ENCODE measurements at regions not wholly inside any gene's neighbourhood (a gene's known extent, or its start where the extent isn't known, plus 50 kb on each side); places are given as distances from the start of the nearest gene placed in this dataset.

DNA sequence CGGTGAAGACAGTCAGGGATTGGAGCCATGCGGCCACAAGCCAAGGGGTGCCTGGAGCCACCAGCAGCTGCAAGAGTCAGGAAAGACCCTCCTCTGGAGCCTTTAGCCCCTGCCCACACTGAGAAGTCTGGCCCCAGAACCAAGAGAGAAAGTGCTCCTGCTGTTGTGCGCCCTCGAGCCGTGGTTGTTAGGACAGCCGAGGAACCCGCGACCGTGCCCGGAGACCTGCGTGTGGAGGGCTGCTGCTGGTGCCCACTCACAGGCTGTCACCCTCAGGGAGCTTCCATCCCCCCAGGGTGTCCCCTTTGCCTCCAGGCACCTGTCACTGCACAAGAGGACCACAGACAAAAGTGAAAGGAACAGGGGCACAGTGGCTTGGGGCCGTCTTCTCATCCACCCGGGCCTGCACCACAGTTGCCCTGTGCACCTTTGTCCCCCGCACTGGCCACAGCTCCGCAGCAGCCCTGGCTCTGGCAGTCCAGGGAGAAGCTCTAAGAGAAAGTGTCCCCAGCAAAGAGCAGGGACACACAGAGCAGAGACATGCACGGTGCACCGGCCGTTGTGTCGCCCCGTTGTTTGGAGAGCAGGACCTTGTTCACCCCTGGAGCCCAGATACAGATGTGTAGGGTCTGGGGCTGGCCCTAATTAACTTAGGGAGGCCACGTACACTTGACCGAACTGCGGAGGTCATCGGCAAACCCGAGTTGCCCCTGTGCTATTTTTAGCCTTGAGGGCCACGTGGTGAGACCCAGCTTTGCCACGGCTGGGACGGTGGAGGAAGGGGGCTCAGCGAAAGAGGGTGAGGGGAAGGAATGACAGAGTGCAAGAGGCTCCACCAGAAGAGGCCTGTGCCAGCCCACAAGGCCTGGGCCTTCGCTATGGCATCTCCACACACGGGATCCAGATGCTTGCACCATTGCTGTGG, 329.2 kb downstream of the C16orf95 start:
- DNase-seq, result no peak

DNA sequence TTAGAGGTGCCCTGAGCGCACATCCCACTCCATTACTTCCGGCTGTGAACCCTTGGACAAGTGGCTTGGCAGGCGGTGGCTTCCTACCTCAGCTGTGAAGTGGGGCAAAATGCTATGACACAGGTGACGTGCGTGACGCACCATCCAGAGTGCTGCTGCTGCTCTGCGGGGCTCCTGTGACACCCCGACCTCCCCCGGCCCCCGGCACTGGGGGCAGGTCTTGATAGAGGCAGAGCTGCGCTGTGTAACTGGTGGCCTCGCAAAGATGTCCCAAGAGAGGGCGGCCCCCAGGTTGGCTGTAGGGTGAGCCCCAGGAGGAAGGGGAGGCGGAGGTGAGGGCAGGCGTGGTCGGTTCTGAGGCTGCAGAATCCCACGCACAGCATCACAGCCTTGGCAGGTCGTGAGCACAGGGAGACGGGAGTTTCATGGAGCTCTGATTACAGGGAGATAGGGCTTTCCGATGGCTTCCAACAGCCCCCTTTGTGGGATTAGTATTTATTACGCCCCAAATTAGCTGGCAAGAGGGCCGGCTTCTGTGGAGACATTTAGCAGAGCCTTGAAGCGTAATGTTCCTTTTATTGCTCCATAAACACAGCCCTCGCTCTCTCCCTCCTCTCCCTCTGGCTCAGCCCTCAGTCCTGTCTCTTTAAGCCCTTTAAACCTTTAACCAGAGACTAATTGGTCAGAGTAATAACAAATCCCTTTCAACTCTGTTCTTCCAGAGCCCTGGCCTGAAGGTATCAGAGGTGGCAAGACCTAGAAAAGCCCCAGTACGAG, 328.1 kb downstream of the C16orf95 start:
- no peak for DNase-seq

DNA sequence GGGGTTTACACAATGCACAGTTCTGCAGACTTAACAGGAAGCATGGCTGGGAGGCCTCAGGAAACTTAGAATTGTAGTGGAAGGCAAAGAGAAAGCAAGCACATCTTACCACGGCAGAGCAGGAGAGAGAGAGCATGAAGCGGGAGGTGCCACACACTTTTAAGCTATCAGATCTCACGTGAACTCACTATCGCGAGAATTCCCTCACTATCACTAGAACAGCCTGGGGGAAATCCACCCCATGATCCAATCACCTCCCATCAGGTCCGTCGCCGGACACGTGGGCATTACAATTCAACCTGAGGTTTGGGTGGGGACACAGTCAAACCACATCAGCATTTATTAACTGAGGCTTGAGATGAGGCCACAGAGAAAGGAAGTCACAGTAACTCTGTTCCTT, 326.7 kb downstream of the C16orf95 start:
- DNase-seq, result no peak

DNA sequence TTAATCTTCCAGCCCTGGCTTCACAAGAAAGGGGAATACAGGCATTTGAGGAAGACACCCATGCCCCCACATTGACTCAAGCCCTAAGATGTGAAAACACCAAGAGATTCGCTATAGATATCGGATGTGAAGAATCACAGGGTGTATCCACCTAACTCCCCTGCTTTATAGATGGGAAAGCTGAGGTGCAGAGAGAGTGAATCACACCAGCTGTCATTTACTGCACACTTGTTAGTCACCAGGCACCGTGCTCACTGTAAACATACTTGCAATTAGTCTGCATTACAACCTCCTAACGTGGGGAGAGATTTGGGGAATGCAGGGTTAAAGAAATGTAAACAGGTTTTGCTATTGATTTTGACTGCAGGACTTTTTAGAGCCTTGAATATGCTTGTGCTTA, 325.5 kb downstream of the C16orf95 start:
- no peak for DNase-seq

DNA sequence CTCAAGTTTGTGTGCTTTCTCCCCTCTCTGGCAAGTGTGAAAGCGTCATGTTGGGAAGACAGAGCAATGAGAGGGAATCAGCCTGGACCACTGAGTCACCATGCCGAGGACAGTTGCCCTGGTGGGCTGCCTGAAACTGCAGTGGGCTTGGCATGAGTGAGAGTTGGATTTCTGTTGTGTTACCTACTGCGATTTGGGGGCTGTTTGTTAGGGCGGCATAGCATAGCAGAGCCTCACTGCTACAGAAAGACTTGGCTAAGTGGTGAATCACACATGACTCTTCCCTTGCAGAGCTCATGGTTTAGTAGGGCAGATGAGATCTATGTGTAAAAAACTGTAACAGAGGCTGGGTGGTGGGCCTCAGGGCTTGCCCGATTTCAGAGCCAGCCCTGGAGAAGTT, 324.6 kb downstream of the C16orf95 start:
- no peak for DNase-seq

DNA sequence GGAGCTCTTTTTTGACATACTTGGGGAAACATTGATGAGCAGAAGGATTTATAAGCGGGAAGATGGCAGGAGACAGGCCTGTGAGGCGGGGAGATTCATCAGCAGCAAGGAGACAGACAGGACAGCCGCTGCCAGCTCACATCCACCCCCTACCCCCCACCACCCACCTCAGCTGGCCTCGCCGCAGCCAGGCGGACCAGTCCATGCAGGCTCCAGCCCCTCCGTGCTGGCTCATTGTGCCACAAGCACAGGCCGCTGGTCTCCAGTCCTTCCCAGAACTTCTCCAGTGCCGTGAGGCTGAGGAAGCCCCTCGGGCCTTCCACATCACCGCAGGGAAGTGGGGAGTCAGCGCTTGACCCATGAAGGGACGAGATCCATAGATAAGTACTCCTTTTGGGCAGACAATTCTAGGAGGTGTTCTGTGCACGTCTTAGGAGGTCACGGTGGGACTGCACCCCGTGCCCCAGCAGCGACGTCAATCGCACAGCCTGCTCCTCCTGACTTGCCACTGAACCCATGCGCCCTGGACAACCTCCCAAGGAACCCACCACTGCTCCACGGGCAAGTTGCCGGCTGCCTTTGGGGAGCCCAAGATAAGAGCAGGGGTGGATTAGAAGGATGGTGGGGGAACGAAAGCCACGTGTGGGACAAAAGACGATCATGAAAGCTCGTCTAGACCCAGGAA, 323.6 kb downstream of the C16orf95 start:
- no peak for DNase-seq

DNA sequence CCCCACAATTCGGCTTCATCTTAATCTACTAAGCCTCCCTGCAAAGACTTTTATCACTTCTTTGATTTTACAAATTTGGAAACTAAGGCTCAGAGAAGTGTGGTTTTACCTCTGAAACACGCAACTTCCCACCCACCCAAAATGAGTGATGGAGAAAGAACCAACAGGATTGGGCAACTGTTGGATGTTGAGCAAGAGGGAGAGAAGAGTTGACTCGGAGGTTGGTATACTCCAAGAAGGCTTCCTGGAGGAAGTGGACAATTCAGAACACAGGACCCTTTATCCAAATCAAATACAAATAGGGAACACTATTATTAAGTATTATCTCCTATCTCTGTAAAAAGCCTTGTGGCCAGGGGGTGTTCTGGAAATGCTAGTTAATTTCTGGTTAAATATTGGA, 323.0 kb downstream of the C16orf95 start:
- no peak for DNase-seq

DNA sequence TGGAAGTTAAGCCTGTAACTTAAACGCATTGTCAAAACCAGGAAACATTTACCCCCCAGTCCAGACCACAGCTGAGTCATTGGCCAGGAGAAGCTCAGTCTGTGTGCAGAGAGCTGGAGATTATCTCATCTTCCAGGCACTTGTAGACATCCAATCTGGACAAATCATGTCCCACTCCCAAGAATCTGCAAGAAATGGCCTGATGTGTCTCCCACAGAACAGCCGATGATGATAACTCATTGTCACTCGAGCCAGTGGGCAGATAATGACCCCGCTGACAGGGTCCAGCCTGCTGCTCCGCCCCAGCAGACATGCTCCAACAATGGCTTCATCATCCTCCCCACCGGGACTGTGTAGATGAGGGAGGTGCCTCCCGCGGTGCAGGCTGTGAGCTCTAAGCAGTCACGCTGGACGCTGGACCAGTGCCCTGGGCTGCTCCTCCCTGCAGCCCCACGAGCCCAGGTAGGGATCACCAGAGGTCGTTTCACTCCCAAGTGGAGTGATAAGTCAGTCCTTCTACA, 322.5 kb downstream of the C16orf95 start:
- no peak for DNase-seq

DNA sequence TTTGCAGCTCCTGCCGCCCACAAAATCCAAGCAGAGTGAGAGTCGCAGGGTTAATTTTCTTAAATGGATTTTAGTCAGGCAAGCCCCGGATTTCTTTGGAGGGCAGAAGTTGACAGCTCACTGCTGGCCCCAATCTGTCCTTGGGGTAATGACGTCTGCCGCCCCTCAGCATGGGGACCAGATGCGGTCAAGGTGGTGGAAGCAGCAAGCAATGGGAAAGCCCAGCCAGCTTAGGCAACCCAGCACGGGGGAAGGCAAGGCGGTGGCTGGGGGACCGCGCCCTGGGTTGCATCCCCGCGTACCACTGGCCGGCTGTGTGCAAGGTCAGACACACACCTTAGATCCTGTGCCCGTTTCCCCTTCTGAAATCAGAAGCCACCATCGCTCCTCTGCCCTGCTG, 321.7 kb downstream of the C16orf95 start:
- DNase-seq, result no peak

DNA sequence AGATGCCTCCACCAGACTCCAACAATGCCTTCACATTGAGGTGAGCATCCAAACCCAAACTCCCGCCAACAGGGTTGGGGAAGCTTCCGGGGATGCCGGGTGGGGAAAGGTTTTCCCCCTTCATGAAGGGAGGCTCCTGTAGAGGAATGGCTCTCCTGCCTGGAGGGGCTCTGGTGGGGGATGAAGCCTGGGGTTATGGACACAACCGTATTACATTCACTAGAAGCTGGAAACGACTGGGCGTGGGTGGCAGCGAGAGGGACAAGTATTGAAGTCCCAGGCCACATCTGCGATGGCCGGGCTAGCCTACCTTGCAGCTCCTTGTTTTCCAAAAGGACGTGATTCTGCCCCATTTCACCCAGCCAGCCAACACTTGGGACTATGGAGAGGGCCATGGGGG, 321.1 kb downstream of the C16orf95 start:
- no peak for DNase-seq

DNA sequence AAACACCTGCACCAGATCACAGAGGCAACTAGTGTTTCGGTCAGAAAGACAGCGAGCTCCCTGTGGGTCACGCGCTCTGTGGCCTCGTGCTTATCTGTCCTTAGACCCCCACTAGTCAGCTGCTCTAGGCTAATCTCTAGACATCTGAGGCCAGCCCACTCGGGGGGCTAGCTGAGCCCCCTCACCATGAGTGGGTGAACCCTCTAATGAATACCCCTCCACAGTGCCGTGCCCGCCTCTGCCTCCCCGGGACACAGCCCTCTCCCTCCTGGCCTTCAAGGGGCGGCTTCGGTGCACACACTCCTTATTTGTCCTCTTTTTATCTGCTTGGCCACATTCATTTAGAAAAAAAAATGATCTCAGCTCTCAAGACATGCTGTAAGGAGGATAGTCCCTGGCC, 320.1 kb downstream of the C16orf95 start:
- DNase-seq, result no peak

DNA sequence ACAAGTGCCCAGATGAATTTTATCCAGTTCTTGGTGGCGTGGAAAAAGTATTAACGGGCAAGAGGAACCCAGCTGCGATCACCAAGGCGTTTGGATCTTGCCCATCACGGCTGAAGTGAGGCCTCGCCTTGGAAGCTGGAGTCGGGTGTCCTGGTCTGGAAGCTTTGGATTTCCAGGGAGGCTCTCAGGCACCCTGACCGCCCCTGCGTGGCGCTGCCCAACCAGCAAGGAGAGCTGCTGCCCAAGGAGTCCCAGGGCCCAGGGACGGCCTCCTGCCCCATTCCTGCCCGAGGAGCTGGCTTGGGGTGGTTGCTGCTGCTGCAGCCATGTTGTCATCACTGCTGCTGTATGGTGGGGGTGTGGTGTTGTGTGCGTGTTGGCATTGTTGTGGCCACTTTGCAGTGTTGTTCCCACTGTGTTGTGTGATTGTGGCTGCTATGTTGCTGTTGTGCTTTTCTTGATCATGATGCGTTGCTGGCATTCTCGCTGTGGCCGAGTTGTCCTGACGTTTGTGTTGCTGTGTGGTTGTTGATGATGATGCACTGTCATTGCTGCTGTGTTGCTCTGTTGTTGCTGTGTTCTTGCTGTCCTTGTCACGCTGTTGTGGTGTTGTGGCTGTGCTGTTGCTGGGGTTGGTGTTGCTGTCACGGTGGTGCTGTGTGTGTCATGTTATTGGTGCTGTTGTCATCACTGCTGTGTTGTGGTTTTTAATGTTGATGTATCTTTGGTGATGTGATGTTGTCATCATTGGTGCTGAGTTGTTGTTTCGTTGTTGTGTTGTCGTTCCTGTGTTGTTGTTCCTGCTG, 318.8 kb downstream of the C16orf95 start:
- no peak for DNase-seq

DNA sequence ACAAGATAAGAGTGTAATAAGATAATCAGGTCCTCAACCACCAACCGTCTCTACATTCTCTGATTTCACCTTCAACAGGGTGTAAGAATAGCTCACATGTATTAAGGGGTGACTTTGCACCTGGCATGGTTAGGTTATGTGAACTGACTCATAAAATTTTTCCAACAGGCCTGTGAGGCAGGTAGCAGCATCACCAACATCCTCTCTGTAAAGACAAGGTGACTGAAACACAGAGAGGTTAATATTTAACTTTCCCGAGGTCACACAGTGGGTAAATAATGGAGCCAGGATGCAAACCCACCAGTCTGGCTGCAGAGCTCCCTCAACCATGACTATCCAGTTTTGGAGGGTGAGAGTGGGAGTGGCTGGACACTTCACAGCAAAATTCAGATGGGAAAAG, 317.2 kb downstream of the C16orf95 start:
- no peak for DNase-seq

DNA sequence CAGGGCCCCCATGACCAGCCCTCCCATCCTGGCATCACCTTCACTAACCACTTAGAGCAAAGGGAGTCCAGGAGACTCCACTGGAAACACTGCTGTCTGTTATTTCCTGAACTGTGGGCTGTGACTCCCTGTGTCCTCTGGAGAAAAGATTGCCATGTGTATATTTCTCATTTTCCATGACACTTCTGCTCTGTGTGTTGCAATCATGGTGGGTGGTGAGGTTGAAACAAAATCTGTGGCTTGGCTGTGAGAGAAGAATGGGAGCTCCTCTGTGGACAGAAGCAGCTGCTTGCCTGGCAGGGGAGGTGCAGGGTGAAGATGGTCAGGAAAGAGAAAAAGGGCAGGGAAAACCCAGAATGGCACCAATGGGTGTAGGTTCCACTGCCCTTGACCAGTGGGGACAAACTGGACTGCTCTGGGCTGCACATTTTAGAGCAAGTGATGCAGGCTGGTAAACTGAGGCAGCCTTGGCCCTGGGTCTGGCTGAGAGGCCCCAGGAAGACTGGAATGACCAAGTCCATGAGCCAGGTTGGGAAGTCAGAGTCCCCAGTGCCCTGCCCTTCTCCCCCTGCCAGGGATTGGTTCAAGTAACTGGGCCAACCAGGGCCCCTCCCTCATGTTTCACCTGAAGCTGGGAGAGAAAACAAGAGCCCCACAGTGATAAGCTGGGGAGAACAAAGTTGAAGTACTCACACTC, 314.3 kb downstream of the C16orf95 start:
- DNase-seq, result no peak

DNA sequence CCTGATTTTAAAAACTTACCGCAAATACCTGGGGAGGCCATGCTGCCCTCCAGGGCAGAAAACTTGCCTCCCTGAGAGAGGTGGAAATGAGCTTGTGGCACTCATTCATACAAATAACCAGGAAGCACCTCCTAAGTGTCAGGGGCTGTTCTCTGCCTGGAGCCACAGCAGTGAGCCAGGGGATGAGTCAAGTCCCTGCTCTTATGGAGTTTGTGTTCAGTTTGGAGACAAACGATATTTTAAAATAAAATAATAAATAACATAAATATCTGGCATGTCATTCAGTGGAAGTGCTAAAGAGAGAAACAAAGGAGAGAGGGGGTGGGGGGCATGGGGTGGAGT, 313.8 kb downstream of the C16orf95 start:
- no peak for DNase-seq

DNA sequence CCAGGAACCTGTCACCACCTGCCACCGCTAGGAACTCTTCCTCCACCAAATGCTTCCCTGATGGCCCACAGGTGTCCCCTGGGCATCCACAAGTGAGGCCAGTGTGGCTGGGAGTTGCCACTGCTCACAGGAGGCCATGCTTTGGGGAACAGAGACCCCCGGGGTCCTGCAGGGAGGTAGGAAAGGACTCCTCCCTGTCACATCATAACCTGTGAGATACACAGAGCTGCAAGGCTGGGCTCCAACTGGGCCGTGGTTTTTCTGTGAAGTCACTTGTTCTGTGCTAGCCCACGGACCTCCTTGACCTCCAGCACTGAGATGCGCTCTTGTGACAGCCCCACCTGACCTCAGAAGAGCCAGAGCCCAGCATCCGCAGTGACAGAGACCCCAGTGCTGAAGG, 311.2 kb downstream of the C16orf95 start:
- DNase-seq, result no peak

DNA sequence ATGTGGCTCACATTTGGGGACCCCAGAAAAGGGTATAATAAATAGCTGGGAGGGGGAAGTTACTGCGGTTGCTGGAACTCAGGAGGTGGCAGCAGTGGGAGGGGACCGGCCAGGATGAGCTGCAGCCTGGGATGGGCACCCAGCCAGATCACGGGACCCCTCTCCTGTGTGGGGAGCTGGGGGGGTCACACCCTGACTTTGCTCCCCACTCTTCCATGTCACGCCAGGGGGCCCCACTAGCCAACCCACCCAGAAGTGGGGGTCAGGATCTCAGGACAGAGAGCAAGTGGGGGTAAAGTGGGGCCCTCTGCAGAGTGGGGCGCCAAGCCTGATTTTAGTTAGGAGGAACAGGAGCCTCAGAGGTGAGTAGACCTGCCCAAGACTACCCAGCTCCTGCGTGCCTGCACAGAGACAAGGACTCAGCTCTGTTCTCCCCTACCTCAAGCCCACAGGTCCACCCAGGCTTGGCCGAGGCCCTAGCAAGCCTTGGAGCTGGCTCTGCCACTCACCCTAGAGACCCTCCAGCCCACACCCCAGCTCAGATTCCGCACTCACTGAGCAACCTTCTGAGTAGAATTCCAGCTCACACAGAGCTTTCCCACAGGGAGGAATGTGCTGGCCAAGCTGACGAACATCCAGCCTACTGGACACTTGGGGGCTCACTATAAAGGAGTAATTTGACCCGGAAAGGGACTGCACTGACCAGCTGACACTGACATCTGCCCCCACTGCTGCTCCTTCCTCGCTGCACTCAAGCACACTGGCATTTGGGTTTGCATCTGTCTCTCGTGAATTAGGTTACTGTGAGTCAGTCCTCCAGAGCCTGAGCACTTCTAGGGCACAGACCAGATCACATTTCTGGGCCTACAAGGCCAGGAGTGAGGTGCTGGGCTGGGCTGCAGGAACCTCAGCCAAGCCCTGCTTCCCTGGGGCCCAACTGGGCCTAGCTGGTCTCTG, 310.1 kb downstream of the C16orf95 start:
- no peak for DNase-seq

DNA sequence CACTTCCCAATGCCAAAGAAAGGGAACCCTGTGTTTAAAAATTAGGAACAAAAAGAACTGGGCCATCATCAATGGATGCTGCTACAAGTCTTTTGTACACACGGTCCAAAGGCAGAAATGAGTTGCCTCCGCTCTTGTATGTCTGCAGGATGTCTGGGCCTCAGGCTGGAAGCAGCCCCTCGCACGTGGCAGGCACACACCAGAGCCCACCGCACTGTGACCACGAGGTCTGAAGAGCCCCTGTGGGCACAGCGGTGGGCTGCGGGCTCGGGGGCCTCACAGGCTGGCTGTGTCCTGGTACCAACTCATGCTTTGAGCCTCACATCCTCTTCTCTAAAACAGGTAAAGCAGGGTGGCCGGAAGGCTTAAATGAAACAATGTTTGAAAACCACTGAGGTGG, 309.3 kb downstream of the C16orf95 start:
- DNase-seq, result no peak

DNA sequence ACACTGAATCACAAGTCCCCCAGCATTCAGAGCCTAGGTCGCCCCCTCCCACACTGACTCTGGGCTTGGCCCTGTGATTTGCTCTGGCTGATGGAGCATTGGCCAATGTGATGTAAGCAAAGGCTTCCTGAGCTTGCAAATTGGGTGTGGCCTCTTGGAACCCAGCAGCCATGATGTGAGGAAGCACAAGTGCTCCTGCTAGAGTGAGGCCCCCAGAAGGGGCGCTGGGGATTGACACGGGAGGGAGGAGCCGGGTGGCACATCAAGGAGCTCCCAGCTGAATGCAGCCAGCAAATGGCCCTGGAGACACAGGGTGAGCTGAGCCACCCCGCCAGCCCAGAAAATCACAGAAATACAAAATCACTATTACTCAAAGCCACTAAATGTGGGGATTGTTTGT, 308.5 kb downstream of the C16orf95 start:
- no peak for DNase-seq
